Osteoblast (primary cell): ENCODE measurements at regions not wholly inside any gene's neighbourhood (a gene's known extent, or its start where the extent isn't known, plus 50 kb on each side); places are given as distances from the start of the nearest gene placed in this dataset.

Experiments used
- DNase-seq: peaks from one replicate; pipeline ENCODE4 v3.0.0; 2011; ENCODE audit warnings: low spot score, mixed read lengths; ENCODE audit not compliant: insufficient read length; ENCODE audit errors: missing footprints
- H2AFZ ChIP-seq: 2 replicates; pipeline ENCODE4 v1.6.0; 2011; ENCODE audit warnings: mild to moderate bottlenecking, low read length
- H3K27ac ChIP-seq: 2 replicates; pipeline ENCODE4 v1.5.1; 2011; ENCODE audit warnings: mild to moderate bottlenecking, low read depth, low read length, moderate library complexity
- H3K27me3 ChIP-seq: 2 replicates; pipeline ENCODE4 v1.6.0; 2012; ENCODE audit warnings: mild to moderate bottlenecking, control low read depth, inconsistent platforms, low read length, moderate library complexity; ENCODE audit not compliant: insufficient read depth
- H3K36me3 ChIP-seq: 2 replicates; pipeline ENCODE4 v1.5.1; 2011; ENCODE audit warnings: mild to moderate bottlenecking, low read length, control low read depth, moderate library complexity; ENCODE audit not compliant: insufficient read depth
- H3K4me1 ChIP-seq: 2 replicates; pipeline ENCODE4 v1.5.1; 2011; ENCODE audit warnings: mild to moderate bottlenecking, low read length, control low read depth, moderate library complexity; ENCODE audit not compliant: insufficient read depth
- H3K4me2 ChIP-seq: 2 replicates; pipeline ENCODE4 v1.6.0; 2011; ENCODE audit warnings: mild to moderate bottlenecking, low read length; ENCODE audit not compliant: insufficient read depth
- H3K4me3 ChIP-seq: fragments of 200-600 bp; sonication (generic); 3 replicates; pipeline ENCODE4 v1.5.1; 2012; ENCODE audit warnings: mild to moderate bottlenecking, low read length, inconsistent platforms; ENCODE audit not compliant: insufficient read depth
- H3K79me2 ChIP-seq: 2 replicates; pipeline ENCODE4 v1.6.0; 2012; ENCODE audit warnings: mild to moderate bottlenecking, low read length, control low read depth, inconsistent platforms; ENCODE audit not compliant: insufficient read depth
- H3K9me3 ChIP-seq: 2 replicates; pipeline ENCODE4 v1.5.1; 2011; ENCODE audit warnings: low read depth, low read length, control low read depth
- H4K20me1 ChIP-seq: 2 replicates; pipeline ENCODE4 v1.6.0; 2012; ENCODE audit warnings: mild to moderate bottlenecking, low read length, control low read depth; ENCODE audit not compliant: insufficient read depth
- TF ChIP-seq, protein P1 (sequence below): IDR thresholded peaks from 2 replicates; pipeline ENCODE4 v1.5.1; 2011; ENCODE audit warnings: mild to moderate bottlenecking, low read depth, low read length, moderate library complexity; ENCODE audit errors: extremely low read depth

DNA sequence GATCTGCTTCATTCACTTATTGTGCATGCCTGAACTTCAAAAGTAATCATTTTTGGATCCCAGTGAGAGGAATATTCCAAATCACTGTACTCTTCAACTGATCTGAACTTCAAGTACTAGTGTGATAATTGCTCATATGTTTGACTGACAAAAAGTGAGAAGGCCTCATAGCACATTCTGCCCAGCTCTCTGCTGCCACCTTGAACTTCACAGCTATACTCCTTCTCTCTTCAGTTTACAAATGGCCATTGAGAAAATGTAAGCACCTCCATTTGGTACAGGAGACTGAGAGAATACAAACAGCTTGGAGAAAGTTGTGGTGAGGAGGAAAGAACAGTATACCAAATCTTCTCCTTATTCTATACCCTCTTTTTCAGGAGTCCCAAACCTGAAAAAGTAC is 946.0 kb upstream of the CHAC2 start:
- Histone ChIP-seq H3K9me3 (no peaks in the 10 kb centered on the region), H3K4me1 (no peaks in the 10 kb centered on the region), H3K79me2 (no peaks in the 10 kb centered on the region), H4K20me1 (no peaks in the 10 kb centered on the region), H2AFZ (no peak overlapping the region), H3K4me2 (no peak overlapping the region), H3K36me3 (no peaks in the 10 kb centered on the region), H3K27me3 (no peaks in the 10 kb centered on the region), H3K27ac (no peak overlapping the region), H3K4me3 (no peak overlapping the region)
- TF ChIP-seq, protein P1, sequence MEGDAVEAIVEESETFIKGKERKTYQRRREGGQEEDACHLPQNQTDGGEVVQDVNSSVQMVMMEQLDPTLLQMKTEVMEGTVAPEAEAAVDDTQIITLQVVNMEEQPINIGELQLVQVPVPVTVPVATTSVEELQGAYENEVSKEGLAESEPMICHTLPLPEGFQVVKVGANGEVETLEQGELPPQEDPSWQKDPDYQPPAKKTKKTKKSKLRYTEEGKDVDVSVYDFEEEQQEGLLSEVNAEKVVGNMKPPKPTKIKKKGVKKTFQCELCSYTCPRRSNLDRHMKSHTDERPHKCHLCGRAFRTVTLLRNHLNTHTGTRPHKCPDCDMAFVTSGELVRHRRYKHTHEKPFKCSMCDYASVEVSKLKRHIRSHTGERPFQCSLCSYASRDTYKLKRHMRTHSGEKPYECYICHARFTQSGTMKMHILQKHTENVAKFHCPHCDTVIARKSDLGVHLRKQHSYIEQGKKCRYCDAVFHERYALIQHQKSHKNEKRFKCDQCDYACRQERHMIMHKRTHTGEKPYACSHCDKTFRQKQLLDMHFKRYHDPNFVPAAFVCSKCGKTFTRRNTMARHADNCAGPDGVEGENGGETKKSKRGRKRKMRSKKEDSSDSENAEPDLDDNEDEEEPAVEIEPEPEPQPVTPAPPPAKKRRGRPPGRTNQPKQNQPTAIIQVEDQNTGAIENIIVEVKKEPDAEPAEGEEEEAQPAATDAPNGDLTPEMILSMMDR: no peak
- DNase-seq: peak; percentile 11

DNA sequence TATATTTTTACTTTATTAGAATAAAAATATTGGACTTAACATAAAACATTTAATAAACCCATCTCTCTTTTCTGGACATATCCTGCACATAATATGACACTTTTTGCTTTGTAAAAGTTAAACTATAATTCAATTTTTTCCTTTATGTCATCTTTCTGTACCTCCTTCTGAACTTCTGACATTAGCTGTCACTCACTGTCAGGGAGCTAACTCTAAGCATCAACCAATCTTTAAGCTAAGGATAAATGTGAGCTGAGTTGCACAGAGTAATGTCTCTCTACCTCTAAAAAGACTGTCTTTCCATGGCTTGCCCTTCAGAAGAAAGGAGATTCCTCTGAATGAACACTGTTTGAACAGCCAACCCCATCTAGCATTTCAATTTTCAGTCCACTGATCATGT is 948.6 kb upstream of the CHAC2 start:
- H3K79me2 ChIP-seq: no peaks in the 10 kb centered on the region
- DNase-seq: no peak
- H3K4me3 ChIP-seq: no peak overlapping the region
- no peaks in the 10 kb centered on the region for H3K9me3 ChIP-seq
- no peaks in the 10 kb centered on the region for H3K36me3 ChIP-seq
- no peaks in the 10 kb centered on the region for H3K4me1 ChIP-seq
- H2AFZ ChIP-seq: no peak overlapping the region
- no peak overlapping the region for H3K4me2 ChIP-seq
- H3K27me3 ChIP-seq: no peaks in the 10 kb centered on the region
- TF ChIP-seq, protein P1: no peak
- no peaks in the 10 kb centered on the region for H4K20me1 ChIP-seq
- no peak overlapping the region for H3K27ac ChIP-seq

DNA sequence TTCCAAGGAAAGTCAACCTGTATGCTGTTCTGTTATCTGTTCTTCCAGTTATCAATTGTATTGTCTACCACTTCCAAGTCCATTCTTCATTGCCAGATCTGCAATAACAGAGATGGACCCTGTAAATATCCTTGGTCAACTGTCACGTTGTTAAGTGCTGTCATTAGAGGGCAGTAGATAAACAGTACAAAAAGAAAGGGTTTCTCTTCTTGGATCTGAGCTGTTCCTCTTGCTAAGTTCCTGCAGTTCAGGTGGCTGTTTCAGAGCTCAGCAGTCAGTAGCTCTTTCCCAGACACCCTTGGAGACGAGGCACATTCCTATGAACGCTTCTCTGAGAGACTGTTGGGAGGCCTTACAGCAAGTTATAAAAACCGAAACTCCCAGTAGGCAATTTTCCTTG is 957.1 kb upstream of the CHAC2 start:
- Histone ChIP-seq H3K36me3 (no peaks in the 10 kb centered on the region), H3K4me2 (no peak overlapping the region), H3K4me1 (no peaks in the 10 kb centered on the region), H2AFZ (no peak overlapping the region), H3K27me3 (no peaks in the 10 kb centered on the region), H3K79me2 (no peaks in the 10 kb centered on the region), H3K4me3 (no peak overlapping the region), H4K20me1 (no peaks in the 10 kb centered on the region), H3K27ac (no peak overlapping the region), H3K9me3 (no peaks in the 10 kb centered on the region)
- TF ChIP-seq, protein P1: peak; percentile 25
- DNase-seq: peak; percentile 35

DNA sequence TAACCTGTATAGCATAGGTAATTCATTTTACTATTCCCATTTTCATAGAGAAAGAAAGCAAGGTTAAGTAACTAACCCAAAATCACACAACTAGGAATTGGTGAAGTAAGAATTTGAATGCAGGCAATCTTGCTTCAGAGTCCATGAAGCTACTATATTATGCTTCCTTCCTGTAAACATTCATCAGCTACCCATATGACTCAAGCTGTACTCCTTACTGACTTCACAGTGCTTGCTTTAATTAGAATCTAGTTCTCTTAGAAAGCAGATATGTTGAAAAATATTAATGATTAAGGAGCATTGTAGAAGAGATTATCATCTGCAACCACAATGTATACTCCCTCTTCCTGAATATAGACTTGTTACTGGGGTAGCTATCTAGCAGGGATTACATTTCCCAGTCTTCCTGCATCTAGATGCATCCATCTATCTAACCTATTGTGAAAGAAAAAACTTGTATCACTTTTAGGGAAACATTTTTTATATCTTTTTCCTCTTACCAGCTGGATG is 961.6 kb upstream of the CHAC2 start:
- Histone ChIP-seq H3K27ac (no peak overlapping the region), H3K4me2 (no peak overlapping the region), H3K9me3 (no peaks in the 10 kb centered on the region), H3K36me3 (no peaks in the 10 kb centered on the region), H3K4me1 (no peaks in the 10 kb centered on the region), H2AFZ (no peak overlapping the region), H3K4me3 (no peak overlapping the region), H4K20me1 (no peaks in the 10 kb centered on the region), H3K27me3 (no peaks in the 10 kb centered on the region), H3K79me2 (no peaks in the 10 kb centered on the region)
- TF ChIP-seq, protein P1: no peak
- no peak for DNase-seq
